Peyer's patch (tissue), 4 donors: ENCODE measurements at regions not wholly inside any gene's neighbourhood (a gene's known extent, or its start where the extent isn't known, plus 50 kb on each side); places are given as distances from the start of the nearest gene placed in this dataset.

Experiments
- DNase-seq, 3 donors: peaks; one replicate each; pipeline ENCODE4 v3.0.0-alpha.2; 2017 to 2019
- H3K27ac ChIP-seq, 4 donors: fragments of 200-600 bp; sonication (generic); one replicate each; pipeline ENCODE4 v1.5.1; 2016 to 2019
- H3K27me3 ChIP-seq, 2 donors: fragments of 200-600 bp; sonication (generic); one replicate each; pipeline ENCODE4 v1.5.1; 2019
- H3K36me3 ChIP-seq, 3 donors: fragments of 200-600 bp; sonication (generic); one replicate each; pipeline ENCODE4 v1.5.1; 2016 to 2019
- H3K4me1 ChIP-seq, 4 donors: fragments of 200-600 bp; sonication (generic); one replicate each; pipeline ENCODE4 v1.5.1; 2016 to 2019
- H3K4me3 ChIP-seq, 4 donors: fragments of 200-600 bp; sonication (generic); 1 replicate in 3 of 4; 2 replicates in 1 of 4; pipeline ENCODE4 v1.5.1; 2016 to 2019; ENCODE audit warnings: mild to moderate bottlenecking in 1 of 4
- H3K9me3 ChIP-seq, 4 donors: fragments of 200-600 bp; sonication (generic); one replicate each; pipeline ENCODE4 v1.5.1; 2016 to 2019; ENCODE audit warnings: mild to moderate bottlenecking in 1 of 4
- POLR2A ChIP-seq, 2 donors: fragments of 450-650 bp; IDR thresholded peaks; one replicate each; pipeline ENCODE4 v1.5.1; 2017; ENCODE audit warnings: antibody characterized with exemption in 2 of 2, mild to moderate bottlenecking in 2 of 2, moderate library complexity in 2 of 2
- TF ChIP-seq, protein P1 (sequence below), 6 experiments: fragments of 450-650 bp in 4 of 6; fragments of 200-600 bp in 2 of 6; sonication (generic) in 1 of 6; IDR thresholded peaks; one replicate each; pipeline ENCODE4 v1.5.1; 2017 to 2019; ENCODE audit warnings: antibody characterized with exemption in 6 of 6, mild to moderate bottlenecking in 3 of 6, moderate library complexity in 1 of 6

DNA sequence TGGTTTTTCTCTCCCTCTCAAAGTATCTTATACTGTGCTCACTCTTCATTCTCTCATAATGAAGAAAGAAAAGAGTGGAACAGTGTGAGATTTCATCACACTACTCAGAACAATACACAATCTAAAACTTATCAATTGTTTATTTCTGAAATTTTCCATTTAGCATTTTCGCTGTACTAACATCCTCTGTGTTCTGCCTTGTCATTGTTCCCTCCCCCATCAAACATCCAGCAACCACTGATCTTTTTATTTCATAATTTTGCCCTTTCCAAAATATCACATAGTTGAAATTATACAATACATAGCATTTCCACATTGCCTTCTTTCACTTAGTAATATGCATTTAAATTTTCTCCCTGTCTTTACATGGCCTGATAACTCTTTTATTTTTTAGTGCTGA lies 658.7 kb downstream of the SLITRK1 start:
- no peak overlapping the region for H3K4me3 ChIP-seq
- TF ChIP-seq, protein P1, sequence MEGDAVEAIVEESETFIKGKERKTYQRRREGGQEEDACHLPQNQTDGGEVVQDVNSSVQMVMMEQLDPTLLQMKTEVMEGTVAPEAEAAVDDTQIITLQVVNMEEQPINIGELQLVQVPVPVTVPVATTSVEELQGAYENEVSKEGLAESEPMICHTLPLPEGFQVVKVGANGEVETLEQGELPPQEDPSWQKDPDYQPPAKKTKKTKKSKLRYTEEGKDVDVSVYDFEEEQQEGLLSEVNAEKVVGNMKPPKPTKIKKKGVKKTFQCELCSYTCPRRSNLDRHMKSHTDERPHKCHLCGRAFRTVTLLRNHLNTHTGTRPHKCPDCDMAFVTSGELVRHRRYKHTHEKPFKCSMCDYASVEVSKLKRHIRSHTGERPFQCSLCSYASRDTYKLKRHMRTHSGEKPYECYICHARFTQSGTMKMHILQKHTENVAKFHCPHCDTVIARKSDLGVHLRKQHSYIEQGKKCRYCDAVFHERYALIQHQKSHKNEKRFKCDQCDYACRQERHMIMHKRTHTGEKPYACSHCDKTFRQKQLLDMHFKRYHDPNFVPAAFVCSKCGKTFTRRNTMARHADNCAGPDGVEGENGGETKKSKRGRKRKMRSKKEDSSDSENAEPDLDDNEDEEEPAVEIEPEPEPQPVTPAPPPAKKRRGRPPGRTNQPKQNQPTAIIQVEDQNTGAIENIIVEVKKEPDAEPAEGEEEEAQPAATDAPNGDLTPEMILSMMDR (IDR thresholded peaks at IDR 0.05) = no peak
- no peak for TF ChIP-seq POLR2A (IDR thresholded peaks at IDR 0.05)
- no peak for DNase-seq
- H3K4me1 ChIP-seq = no peaks in the 10 kb centered on the region
- H3K27me3 ChIP-seq = no peaks in the 10 kb centered on the region
- H3K27ac ChIP-seq = no peak overlapping the region
- H3K36me3 ChIP-seq = no peaks in the 10 kb centered on the region
- H3K9me3 ChIP-seq = no peaks in the 10 kb centered on the region

DNA sequence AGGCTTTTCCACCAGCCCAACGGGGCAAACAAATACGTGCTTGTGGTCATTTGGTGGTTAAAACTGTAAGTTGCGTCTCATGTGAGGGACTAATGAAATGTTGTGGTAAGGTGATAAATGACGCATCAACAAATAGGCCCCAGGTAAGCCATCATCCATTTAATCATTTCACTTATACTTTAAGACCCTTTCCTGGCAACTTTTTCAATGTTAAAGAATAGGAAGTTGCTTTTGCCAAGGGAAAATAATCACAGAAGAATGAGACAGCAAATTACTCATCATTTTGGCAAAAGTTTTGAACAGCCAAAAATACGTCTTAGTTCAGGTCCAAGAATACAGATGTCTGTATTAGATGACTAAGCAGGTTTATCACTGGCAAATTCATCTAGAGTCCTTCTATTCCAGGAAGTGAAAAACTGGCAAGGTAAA lies 660.4 kb downstream of the SLITRK1 start:
- no peaks in the 10 kb centered on the region for H3K4me1 ChIP-seq
- TF ChIP-seq, protein P1 (IDR thresholded peaks at IDR 0.05) = no peak
- no peak for TF ChIP-seq POLR2A (IDR thresholded peaks at IDR 0.05)

DNA sequence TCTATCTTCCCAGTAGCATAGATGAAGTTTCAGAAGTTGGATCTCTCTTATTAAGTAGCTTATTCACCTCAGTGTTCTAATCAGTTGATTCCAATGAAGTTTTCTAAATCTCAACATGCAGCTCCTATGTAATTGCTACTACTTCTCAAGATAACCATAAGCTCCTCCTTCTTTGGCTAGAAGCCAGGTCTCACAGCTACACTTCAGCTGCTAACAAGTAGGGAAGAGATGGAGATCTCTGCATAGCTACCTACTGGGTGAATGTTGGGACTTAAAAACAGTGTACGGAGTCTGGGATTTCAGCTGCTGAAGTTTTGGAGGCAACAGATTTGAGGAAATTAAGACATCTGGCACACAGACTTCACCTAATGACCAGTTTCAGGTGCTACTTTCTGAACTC lies 661.0 kb downstream of the SLITRK1 start:
- no peak overlapping the region for H3K4me3 ChIP-seq
- H3K9me3 ChIP-seq = no peaks in the 10 kb centered on the region
- TF ChIP-seq POLR2A (IDR thresholded peaks at IDR 0.05) = no peak
- TF ChIP-seq, protein P1 (IDR thresholded peaks at IDR 0.05) = no peak

More for the DNA sequence above, 660.4 kb downstream of the SLITRK1 start:
- H3K27me3 ChIP-seq = no peaks in the 10 kb centered on the region
- no peaks in the 10 kb centered on the region for H3K9me3 ChIP-seq
- no peaks in the 10 kb centered on the region for H3K36me3 ChIP-seq
- no peak overlapping the region for H3K27ac ChIP-seq
- no peak for DNase-seq
- H3K4me3 ChIP-seq = no peak overlapping the region

DNA sequence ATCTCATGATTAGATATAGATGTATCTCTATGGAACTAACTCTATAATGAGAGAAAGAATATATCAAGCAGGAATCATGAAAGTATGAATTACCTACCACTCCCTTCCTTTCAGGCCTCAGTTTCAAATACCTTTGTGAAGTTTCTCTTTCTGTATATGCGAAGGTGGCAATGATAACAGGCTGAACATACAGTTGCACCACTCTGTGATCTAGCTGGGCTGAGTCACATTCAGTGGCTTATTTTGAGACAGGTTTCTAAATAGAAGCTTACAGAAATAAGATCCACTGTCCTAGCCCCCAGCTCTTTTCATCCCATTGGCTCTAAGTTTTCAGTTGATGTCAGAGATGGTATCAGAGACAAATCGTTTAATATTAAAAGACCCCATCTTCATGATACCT lies 662.0 kb downstream of the SLITRK1 start:
- Histone ChIP-seq H3K36me3 (no peaks in the 10 kb centered on the region), H3K27ac (no peak overlapping the region), H3K9me3 (no peaks in the 10 kb centered on the region), H3K27me3 (no peaks in the 10 kb centered on the region), H3K4me1 (no peaks in the 10 kb centered on the region), H3K4me3 (no peak overlapping the region)
- no peak for DNase-seq
- TF ChIP-seq, protein P1 (IDR thresholded peaks at IDR 0.05) = no peak
- TF ChIP-seq POLR2A (IDR thresholded peaks at IDR 0.05) = no peak

More for the DNA sequence above, 661.0 kb downstream of the SLITRK1 start:
- Histone ChIP-seq H3K36me3 (no peaks in the 10 kb centered on the region), H3K27ac (no peak overlapping the region), H3K4me1 (no peaks in the 10 kb centered on the region), H3K27me3 (no peaks in the 10 kb centered on the region)
- no peak for DNase-seq

DNA sequence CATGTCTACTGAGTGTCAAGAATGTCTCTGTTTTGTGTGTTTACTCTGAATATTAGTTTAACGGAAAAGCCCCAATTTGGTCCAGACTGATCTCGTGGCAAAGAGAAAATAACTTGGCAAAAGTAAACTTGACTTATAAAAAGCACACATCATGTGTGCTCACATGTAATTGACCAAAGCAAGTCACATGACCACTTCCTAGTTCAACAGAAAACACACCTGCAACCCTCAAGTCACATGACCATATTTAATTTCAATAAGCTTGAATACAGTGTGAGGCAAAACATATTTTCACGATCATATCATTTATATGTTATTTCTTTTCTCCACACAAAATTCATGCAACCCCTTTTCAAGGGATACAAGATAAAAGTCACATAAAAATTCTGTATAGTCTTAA lies 662.4 kb downstream of the SLITRK1 start:
- no peaks in the 10 kb centered on the region for H3K27me3 ChIP-seq
- H3K9me3 ChIP-seq = no peaks in the 10 kb centered on the region
- H3K4me1 ChIP-seq = no peaks in the 10 kb centered on the region
- no peaks in the 10 kb centered on the region for H3K36me3 ChIP-seq
- TF ChIP-seq, protein P1 (IDR thresholded peaks at IDR 0.05) = no peak
- TF ChIP-seq POLR2A (IDR thresholded peaks at IDR 0.05) = no peak
- H3K27ac ChIP-seq = no peak overlapping the region
- no peak overlapping the region for H3K4me3 ChIP-seq
- no peak for DNase-seq
